Upper lobe of left lung (tissue), 6 donors: ENCODE measurements at regions not wholly inside any gene's neighbourhood (a gene's known extent, or its start where the extent isn't known, plus 50 kb on each side); places are given as distances from the start of the nearest gene placed in this dataset.
"Not testable (repeated sequence)": the region's sequence is repeated elsewhere in the genome, so short reads cannot be mapped to it uniquely, and the experiment has no call there.

Source experiments
- ATAC-seq, 2 donors: fragments of 200-7000 bp; cut with Tn5 transposase; one replicate each; pipeline ENCODE4 v1.9.1; 2022; ENCODE audit warnings: mild to moderate bottlenecking in 2 of 2, moderate library complexity in 2 of 2; ENCODE audit not compliant: low FRiP score in 2 of 2
- DNase-seq, 2 donors: peaks; one replicate each; pipeline ENCODE4 v3.0.0-alpha.2; 2019 to 2020
- H3K27ac ChIP-seq, 4 donors: fragments of 200-600 bp; sonication (generic); one replicate each; pipeline ENCODE4 v1.5.1; 2016 to 2019
- H3K27me3 ChIP-seq, 4 donors: fragments of 200-600 bp; sonication (generic); one replicate each; pipeline ENCODE4 v1.5.1; 2017 to 2019
- H3K36me3 ChIP-seq, 4 donors: fragments of 200-600 bp; sonication (generic); one replicate each; pipeline ENCODE4 v1.5.1; 2016 to 2019
- H3K4me1 ChIP-seq, 4 donors: fragments of 200-600 bp; sonication (generic); one replicate each; pipeline ENCODE4 v1.5.1; 2018 to 2019
- H3K4me3 ChIP-seq, 4 donors: fragments of 200-600 bp; sonication (generic); one replicate each; pipeline ENCODE4 v1.5.1; 2017 to 2019; ENCODE audit warnings: mild to moderate bottlenecking in 2 of 4, moderate library complexity in 1 of 4
- H3K9me3 ChIP-seq, 4 donors: fragments of 200-600 bp; sonication (generic); one replicate each; pipeline ENCODE4 v1.5.1; 2018 to 2019
- EP300 ChIP-seq, 4 donors: sonication (generic); formaldehyde crosslinking; IDR thresholded peaks; one replicate each; pipeline ENCODE4 v1.5.1; 2017; ENCODE audit warnings: antibody characterized with exemption in 4 of 4, control low read depth in 2 of 4
- POLR2A ChIP-seq, 4 donors: fragments of 450-650 bp; IDR thresholded peaks; one replicate each; pipeline ENCODE4 v1.5.1; 2016 to 2017; ENCODE audit warnings: antibody characterized with exemption in 4 of 4, mild to moderate bottlenecking in 2 of 4
- POLR2AphosphoS5 ChIP-seq, 2 donors: sonication (generic); formaldehyde crosslinking; IDR thresholded peaks; one replicate each; pipeline ENCODE4 v1.5.1; 2017; ENCODE audit warnings: antibody characterized with exemption in 2 of 2
- WGBS, 2 donors: methylation state at CpG; one replicate each; pipeline ENCODE4 v1.1.5; 2017 to 2018; 5-methylcytosine and 5-hydroxymethylcytosine counted together
- TF ChIP-seq, protein P1 (sequence below), 6 experiments: fragments of 450-650 bp in 4 of 6; fragments of 200-600 bp in 2 of 6; sonication (generic) in 2 of 6; IDR thresholded peaks; one replicate each; pipeline ENCODE4 v1.5.1; 2016 to 2019; ENCODE audit warnings: antibody characterized with exemption in 6 of 6
- donor health status: DM: no; HTN: no; CAD: no; lungs with moderate emphysema.
- donor health status: DM: no; HTN: yes; CAD: no; lungs with severe emphysema.

DNA sequence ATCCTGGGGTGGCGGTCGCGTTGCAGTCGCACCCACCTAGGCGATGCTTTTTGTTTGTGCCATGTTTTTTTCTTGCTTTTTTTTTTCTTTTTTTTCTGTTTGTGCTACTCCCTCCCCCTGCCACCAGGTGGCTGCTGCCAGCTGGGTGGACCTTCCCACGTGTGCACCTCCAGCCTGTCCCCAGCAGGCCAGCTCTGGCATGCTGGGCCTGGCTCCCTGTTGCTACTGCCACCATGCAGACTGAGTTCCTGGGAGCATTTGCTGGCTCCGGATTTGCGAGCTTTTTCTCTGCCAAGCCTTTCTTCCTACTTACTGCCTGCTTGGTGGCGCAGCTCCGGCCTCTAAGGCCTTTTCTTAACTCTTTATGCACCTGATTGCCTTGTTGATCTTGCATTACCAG lies 161.2 kb upstream of the WDFY3 start:
- Histone ChIP-seq H3K27ac (no peak overlapping the region), H3K36me3 (no peaks in the 10 kb centered on the region), H3K4me3 (no peak overlapping the region), H3K9me3 (no peaks in the 10 kb centered on the region), H3K27me3 (no peaks in the 10 kb centered on the region), H3K4me1 (peaks cover 0 to 7% (median 0%) of the 10 kb centered on the region in 4 donors)
- ATAC-seq = no peak
- WGBS, 2 donors = 56 to 58% methylated on average over 10 of the region's 10 CpGs
- TF ChIP-seq POLR2AphosphoS5 (IDR thresholded peaks at IDR 0.05) (no peak), POLR2A (IDR thresholded peaks at IDR 0.05) (no peak), EP300 (IDR thresholded peaks at IDR 0.05) (no peak)
- TF ChIP-seq, protein P1, sequence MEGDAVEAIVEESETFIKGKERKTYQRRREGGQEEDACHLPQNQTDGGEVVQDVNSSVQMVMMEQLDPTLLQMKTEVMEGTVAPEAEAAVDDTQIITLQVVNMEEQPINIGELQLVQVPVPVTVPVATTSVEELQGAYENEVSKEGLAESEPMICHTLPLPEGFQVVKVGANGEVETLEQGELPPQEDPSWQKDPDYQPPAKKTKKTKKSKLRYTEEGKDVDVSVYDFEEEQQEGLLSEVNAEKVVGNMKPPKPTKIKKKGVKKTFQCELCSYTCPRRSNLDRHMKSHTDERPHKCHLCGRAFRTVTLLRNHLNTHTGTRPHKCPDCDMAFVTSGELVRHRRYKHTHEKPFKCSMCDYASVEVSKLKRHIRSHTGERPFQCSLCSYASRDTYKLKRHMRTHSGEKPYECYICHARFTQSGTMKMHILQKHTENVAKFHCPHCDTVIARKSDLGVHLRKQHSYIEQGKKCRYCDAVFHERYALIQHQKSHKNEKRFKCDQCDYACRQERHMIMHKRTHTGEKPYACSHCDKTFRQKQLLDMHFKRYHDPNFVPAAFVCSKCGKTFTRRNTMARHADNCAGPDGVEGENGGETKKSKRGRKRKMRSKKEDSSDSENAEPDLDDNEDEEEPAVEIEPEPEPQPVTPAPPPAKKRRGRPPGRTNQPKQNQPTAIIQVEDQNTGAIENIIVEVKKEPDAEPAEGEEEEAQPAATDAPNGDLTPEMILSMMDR (IDR thresholded peaks at IDR 0.05) = peak in 1 of 6 experiments; percentile 27
- DNase-seq = peak in 1 of 2 donors; percentile 34

DNA sequence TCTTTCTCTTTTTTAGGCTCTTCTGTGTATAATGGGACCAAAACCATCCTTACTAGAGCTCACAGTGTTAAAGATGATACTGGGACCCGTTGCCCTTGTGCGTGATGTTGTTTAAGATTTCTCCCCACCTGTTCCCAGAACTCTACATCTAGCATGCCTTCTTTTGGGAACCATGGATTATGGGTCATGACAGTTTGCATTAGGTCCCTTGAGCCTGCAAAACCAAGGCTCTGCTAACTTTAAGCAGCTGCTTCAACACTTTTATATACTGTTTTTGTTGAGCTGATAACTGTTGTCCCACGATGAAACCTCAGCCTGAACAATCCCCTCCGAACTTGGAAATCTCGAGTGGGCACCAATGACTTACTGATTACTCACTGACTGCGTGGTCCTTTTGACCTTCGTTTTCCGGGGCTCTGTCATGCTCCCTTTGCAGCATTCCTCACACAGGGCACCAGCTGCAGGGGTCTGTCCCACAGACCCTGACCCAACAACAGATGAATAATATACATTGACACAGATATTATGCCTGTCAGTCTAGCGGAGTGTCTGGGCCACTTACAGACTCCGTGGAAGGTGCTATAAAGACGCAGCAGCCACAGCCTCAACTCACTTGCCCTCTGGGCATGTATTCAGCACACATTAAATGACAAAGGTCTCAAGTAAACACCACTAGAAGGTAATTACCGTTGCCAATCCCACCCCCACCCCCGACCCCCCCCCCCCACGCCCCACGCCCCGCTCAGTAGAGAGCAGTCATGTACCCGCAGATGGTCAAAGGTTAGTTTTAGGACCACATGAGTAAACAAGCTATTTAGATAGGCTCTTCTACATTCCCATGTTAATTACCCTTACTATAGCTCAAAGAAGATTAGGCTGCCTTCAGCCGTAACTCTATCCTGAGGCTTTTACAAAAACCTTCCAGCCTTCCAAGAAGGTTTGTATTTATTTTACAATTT lies 162.0 kb upstream of the WDFY3 start:
- Histone ChIP-seq H3K36me3 (no peaks in the 10 kb centered on the region), H3K9me3 (no peaks in the 10 kb centered on the region), H3K4me3 (no peak overlapping the region), H3K27ac (no peak overlapping the region), H3K4me1 (peaks cover 0 to 7% (median 0%) of the 10 kb centered on the region in 4 donors), H3K27me3 (no peaks in the 10 kb centered on the region)
- no peak for DNase-seq
- no peak for ATAC-seq
- 85 to 86% methylated on average over 16 to 18 of the region's 18 CpGs for WGBS, 2 donors
- TF ChIP-seq POLR2AphosphoS5 (IDR thresholded peaks at IDR 0.05) (no peak), EP300 (IDR thresholded peaks at IDR 0.05) (no peak), POLR2A (IDR thresholded peaks at IDR 0.05) (no peak)
- TF ChIP-seq, protein P1 (IDR thresholded peaks at IDR 0.05) = no peak

DNA sequence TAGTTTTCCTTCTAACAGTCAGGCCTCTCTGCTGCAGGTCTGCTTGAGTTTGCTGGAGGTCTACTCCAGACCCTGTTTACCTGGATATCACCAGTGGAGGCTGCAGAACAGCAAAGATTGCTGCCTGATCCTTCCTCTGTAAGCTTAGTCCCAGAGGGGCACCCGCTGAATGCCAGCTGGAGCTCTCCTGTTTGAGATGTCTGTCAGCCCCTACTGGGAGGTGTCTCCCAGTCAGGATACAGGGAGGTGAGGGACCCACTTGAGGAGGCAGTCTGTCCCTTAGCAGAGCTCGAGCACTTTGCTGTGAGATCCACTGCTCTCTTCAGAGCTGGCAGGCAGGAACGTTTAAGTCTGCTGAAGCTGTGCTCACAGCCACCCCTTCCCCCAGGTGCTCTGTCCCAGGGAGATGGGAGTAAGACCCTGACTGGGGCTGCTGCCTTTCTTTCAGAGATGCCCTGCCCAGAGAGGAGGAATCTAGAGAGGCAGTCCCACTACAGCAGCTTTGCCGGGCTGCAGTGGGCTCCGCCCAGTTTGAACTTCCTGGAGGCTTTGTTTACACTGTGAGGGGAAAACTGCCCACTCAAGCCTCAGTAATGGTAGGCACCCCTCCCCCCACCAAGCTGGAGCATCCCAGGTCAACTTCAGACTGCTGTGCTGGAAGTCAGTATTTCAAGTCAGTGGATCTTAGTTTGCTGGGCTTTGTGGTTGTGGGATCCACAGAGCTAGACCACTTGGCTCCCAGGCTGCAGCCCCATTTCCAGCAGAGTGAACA lies 163.1 kb upstream of the WDFY3 start:
- DNase-seq, ATAC-seq, H3K27ac ChIP-seq, H3K9me3 ChIP-seq, H3K4me3 ChIP-seq, H3K36me3 ChIP-seq, H3K27me3 ChIP-seq, H3K4me1 ChIP-seq: not testable (repeated sequence)
- WGBS, 2 donors = 74% methylated on average over 3 of the region's 5 CpGs; no CpG with 5 or more reads in 1 of the 2 donors

DNA sequence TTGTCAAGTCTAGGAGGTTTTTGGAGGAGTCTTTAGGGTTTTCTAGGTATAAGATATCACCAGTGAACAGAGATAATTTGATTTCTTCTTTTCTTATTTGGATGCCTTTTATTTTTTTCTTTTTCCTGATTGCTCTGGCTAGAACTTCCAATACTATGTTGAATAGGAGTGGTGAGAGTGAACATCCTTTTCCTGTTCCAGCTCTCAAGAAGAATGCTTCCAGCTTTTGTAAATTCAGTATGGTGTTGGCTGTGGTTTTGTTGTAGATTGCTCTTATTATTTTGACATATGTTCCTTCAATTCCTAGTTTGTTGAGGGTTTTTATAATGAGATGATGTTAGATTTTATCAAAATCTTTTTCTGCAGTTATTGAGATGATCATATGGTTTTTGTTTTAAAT lies 165.6 kb upstream of the WDFY3 start:
- Histone ChIP-seq H3K4me1 (peaks cover 0 to 7% (median 0%) of the 10 kb centered on the region in 4 donors), H3K4me3 (no peak overlapping the region), H3K27ac (no peak overlapping the region), H3K36me3 (no peaks in the 10 kb centered on the region), H3K27me3 (no peaks in the 10 kb centered on the region), H3K9me3 (no peaks in the 10 kb centered on the region)
- ATAC-seq = no peak
- no peak for TF ChIP-seq EP300 (IDR thresholded peaks at IDR 0.05)
- TF ChIP-seq, protein P1 (IDR thresholded peaks at IDR 0.05) = no peak
- no peak for TF ChIP-seq POLR2A (IDR thresholded peaks at IDR 0.05)
- TF ChIP-seq POLR2AphosphoS5 (IDR thresholded peaks at IDR 0.05) = no peak
- no peak for DNase-seq

DNA sequence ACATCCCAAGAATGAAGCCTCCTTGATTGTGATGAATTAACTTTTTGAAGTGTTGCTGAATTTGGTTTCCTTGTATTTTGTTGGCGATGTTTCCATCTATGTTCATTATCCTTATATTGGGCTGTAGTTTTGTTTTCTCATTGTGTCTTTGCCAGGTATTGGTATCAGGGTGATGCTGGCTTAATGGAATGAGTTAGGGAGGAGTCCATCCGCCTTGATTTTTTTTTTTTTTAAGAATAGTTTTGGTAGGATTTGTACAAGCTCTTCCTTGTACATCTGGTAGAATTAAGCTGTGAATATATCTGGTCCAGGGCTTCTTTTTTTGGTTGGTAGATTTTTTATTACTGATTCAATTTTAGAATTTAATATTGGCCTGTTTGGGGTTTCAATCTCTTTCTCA lies 166.1 kb upstream of the WDFY3 start:
- no peak for TF ChIP-seq EP300 (IDR thresholded peaks at IDR 0.05)
- TF ChIP-seq, protein P1 (IDR thresholded peaks at IDR 0.05) = no peak
- TF ChIP-seq POLR2AphosphoS5 (IDR thresholded peaks at IDR 0.05) = no peak
- TF ChIP-seq POLR2A (IDR thresholded peaks at IDR 0.05) = no peak
- no peak for DNase-seq
- Histone ChIP-seq H3K27me3 (no peaks in the 10 kb centered on the region), H3K9me3 (no peaks in the 10 kb centered on the region), H3K4me3 (no peak overlapping the region), H3K4me1 (peaks cover 0 to 7% (median 0%) of the 10 kb centered on the region in 4 donors), H3K27ac (no peak overlapping the region), H3K36me3 (no peaks in the 10 kb centered on the region)
- no peak for ATAC-seq
- WGBS, 2 donors = 77 to 83% methylated on average over 2 of the region's 2 CpGs

GRCh38 chr4:85139749-85140148 lies 173.3 kb upstream of the WDFY3 start:
- not testable (repeated sequence) for DNase-seq
- 82 to 86% methylated on average over 3 of the region's 3 CpGs for WGBS, 2 donors

More at GRCh38 chr4:85139749-85140148, 173.3 kb upstream of the WDFY3 start:
- H3K27ac ChIP-seq, H3K4me3 ChIP-seq, H3K36me3 ChIP-seq, H3K9me3 ChIP-seq, ATAC-seq, H3K27me3 ChIP-seq, H3K4me1 ChIP-seq: not testable (repeated sequence)
